ENCODE measurements at regions not wholly inside any gene's neighbourhood (a gene's known extent, or its start where the extent isn't known, plus 50 kb on each side); places are given as distances from the start of the nearest gene placed in this dataset.

DNA sequence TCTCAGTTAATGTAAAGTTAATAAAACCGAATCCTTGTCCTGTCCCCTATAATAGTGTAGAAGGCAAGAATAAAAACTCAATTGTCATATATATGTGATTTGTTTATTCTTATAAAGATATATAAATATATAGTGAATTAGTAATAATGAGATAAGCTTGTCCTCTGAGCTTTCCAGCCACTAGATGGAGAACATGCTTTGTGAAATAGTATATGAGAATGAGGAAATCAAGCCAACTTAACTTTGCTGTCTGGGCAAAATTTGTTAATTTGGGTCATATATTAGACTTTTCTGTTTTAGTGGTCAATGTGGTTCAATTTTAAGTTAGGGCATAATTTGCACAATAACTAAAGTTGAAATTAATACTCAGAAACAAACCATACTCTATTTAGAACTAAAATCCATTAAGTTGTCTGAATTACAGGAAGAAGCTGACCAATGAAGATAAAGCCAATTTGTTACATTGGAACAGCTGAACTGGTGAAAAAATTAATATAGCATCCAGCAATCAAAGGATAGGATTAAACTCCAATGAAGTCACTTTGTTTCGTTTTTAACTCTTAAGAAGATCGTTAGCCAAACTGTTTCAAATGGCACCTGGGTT, 595.0 kb downstream of the ARL4A start:
- no peaks in the 10 kb centered on the region for H3K9me3 Mint-ChIP-seq

GRCh38 chr7:13286916-13287315, 599.5 kb downstream of the ARL4A start:
- no peak for TF ChIP-seq CTCF (IDR thresholded peaks at IDR 0.05; ENCODE audit: unreplicated experiment in 3 of 3)
- Mint-ChIP-seq H3K27ac (no peak overlapping the region), H3K9me3 (no peaks in the 10 kb centered on the region), H3K36me3 (ENCODE audit: low read depth) (no peaks in the 10 kb centered on the region), H3K4me1 (no peaks in the 10 kb centered on the region), H3K4me3 (no peak overlapping the region), H3K27me3 (ENCODE audit: low read depth) (no peaks in the 10 kb centered on the region)

More for the DNA sequence above, 595.0 kb downstream of the ARL4A start:
- TF ChIP-seq CTCF (IDR thresholded peaks at IDR 0.05; ENCODE audit: unreplicated experiment in 3 of 3) = peak; percentile 63 to 72 (median 63)
- Mint-ChIP-seq H3K4me1 (no peaks in the 10 kb centered on the region), H3K27ac (no peak overlapping the region), H3K27me3 (ENCODE audit: low read depth) (no peaks in the 10 kb centered on the region), H3K36me3 (ENCODE audit: low read depth) (no peaks in the 10 kb centered on the region), H3K4me3 (no peak overlapping the region)

- Mint-ChIP-seq H3K4me1 (peaks cover 3% of the 10 kb centered on the region), H3K4me3 (no peak overlapping the region), H3K27me3 (ENCODE audit: low read depth) (no peaks in the 10 kb centered on the region), H3K36me3 (ENCODE audit: low read depth) (no peaks in the 10 kb centered on the region), H3K9me3 (no peaks in the 10 kb centered on the region), H3K27ac (no peak overlapping the region)
- TF ChIP-seq CTCF (IDR thresholded peaks at IDR 0.05; ENCODE audit: unreplicated experiment in 3 of 3) = no peak
These were observed 601.1 kb downstream of the ARL4A start for GRCh38 chr7:13288516-13288915.

DNA sequence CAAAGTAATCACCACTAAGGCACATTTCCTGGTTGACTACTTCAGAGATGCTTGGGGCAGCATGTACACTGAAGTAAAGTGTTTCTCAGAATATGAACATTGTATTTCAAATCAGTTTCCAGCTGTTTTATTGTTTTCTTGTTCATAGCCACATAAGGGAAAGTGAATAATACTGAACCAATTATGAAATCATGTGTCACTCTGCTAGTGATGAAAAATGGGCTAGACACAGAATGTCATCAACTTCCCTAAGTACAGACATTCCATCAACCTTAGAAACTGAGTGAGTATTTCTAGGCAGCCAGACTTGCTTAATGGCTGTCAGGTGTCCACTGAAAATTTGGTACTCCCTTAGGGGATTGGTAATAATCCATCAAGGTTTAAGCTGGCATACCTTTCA, 603.5 kb downstream of the ARL4A start:
- no peak for TF ChIP-seq CTCF (IDR thresholded peaks at IDR 0.05; ENCODE audit: unreplicated experiment in 3 of 3)
- Mint-ChIP-seq H3K4me1 (peaks cover 10% of the 10 kb centered on the region), H3K27me3 (ENCODE audit: low read depth) (no peaks in the 10 kb centered on the region), H3K4me3 (no peak overlapping the region), H3K9me3 (no peaks in the 10 kb centered on the region), H3K27ac (no peak overlapping the region), H3K36me3 (ENCODE audit: low read depth) (no peaks in the 10 kb centered on the region)

- Mint-ChIP-seq H3K27ac (peak overlapping the region in 1 of 3 experiments; percentile 39), H3K9me3 (no peaks in the 10 kb centered on the region), H3K4me3 (no peak overlapping the region), H3K36me3 (ENCODE audit: low read depth) (no peaks in the 10 kb centered on the region), H3K27me3 (ENCODE audit: low read depth) (no peaks in the 10 kb centered on the region), H3K4me1 (peaks cover 10% of the 10 kb centered on the region)
- no peak for TF ChIP-seq CTCF (IDR thresholded peaks at IDR 0.05; ENCODE audit: unreplicated experiment in 3 of 3)
These were observed 606.0 kb downstream of the ARL4A start for GRCh38 chr7:13293264-13294002.

DNA sequence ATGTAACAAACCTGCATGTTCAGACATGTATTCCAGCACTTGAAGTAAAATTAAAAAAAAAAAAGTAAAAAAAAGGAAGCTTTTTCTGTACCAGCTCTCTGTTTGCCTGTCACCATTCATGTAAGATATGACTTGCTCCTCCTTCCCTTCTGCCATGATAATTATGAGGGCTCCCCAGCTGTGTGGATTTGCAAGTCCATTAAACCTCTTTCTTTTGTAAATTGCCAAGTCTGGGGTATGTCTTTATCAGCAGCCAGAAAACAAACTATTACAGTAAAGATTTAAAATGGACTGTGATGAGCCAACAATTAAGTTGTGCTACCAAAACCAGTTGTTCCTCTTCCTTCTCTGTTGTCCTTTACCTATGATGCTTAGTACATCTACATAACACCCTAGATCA, 619.6 kb downstream of the ARL4A start:
- no peaks in the 10 kb centered on the region for H3K4me1 Mint-ChIP-seq
- no peak for TF ChIP-seq CTCF (IDR thresholded peaks at IDR 0.05; ENCODE audit: unreplicated experiment in 3 of 3)
- H3K27ac Mint-ChIP-seq = no peak overlapping the region
- no peak overlapping the region for H3K4me3 Mint-ChIP-seq
- H3K36me3 Mint-ChIP-seq (ENCODE audit: low read depth) = no peaks in the 10 kb centered on the region
- H3K27me3 Mint-ChIP-seq (ENCODE audit: low read depth) = no peaks in the 10 kb centered on the region
- H3K9me3 Mint-ChIP-seq = peaks cover 25% of the 10 kb centered on the region
